Neural progenitor cell (in vitro differentiated cells): ENCODE measurements at regions not wholly inside any gene's neighbourhood (a gene's known extent, or its start where the extent isn't known, plus 50 kb on each side); places are given as distances from the start of the nearest gene placed in this dataset.

ENCODE experiments used
- DNase-seq: peaks from one replicate; pipeline ENCODE4 v3.0.0-alpha.2; 2016; ENCODE audit warnings: low spot score
- H2AFZ ChIP-seq: fragments of 200-600 bp; sonication (generic); replicated peaks from 2 replicates; pipeline ENCODE4 v1.6.1; 2016; ENCODE audit warnings: antibody characterized with exemption
- H3F3A ChIP-seq: fragments of 200-600 bp; sonication (generic); 2 replicates; pipeline ENCODE4 v1.6.1; 2016; ENCODE audit warnings: antibody characterized with exemption, low read depth
- H3K27ac ChIP-seq: fragments of 200-600 bp; sonication (generic); 2 replicates; pipeline ENCODE4 v1.5.1; 2016; ENCODE audit warnings: mild to moderate bottlenecking
- H3K27me3 ChIP-seq: fragments of 200-600 bp; sonication (generic); 2 replicates; pipeline ENCODE4 v1.6.1; 2016; ENCODE audit warnings: mild to moderate bottlenecking, moderate library complexity
- H3K36me3 ChIP-seq: fragments of 200-600 bp; sonication (generic); 2 replicates; pipeline ENCODE4 v1.5.1; 2016
- H3K4me1 ChIP-seq: fragments of 200-600 bp; sonication (generic); 2 replicates; pipeline ENCODE4 v1.6.1; 2016; ENCODE audit warnings: mixed run types
- H3K4me2 ChIP-seq: fragments of 200-600 bp; sonication (generic); 2 replicates; pipeline ENCODE4 v1.6.1; 2016
- H3K4me3 ChIP-seq: fragments of 200-600 bp; sonication (generic); 2 replicates; pipeline ENCODE4 v1.5.1; 2016
- H3K79me2 ChIP-seq: fragments of 200-600 bp; sonication (generic); 2 replicates; pipeline ENCODE4 v1.6.1; 2016; ENCODE audit warnings: low read depth
- H3K9ac ChIP-seq: fragments of 200-600 bp; sonication (generic); 2 replicates; pipeline ENCODE4 v1.6.1; 2016
- H3K9me3 ChIP-seq: fragments of 200-600 bp; sonication (generic); 2 replicates; pipeline ENCODE4 v1.5.1; 2016; ENCODE audit warnings: low read depth
- H4K20me1 ChIP-seq: fragments of 200-600 bp; sonication (generic); 2 replicates; pipeline ENCODE4 v1.6.1; 2016; ENCODE audit warnings: low read depth
- H3K27ac Mint-ChIP-seq: 3 replicates; pipeline ENCODE4 v1.8.0; 2021; ENCODE audit warnings: mixed read lengths
- H3K27me3 Mint-ChIP-seq: 2 replicates; pipeline ENCODE4 v1.8.0; 2022; ENCODE audit warnings: low read depth, mild to moderate bottlenecking, inconsistent platforms, moderate library complexity, mixed read lengths; ENCODE audit not compliant: insufficient read depth
- H3K36me3 Mint-ChIP-seq: 3 replicates; pipeline ENCODE4 v1.8.0; 2021; ENCODE audit warnings: mixed read lengths
- H3K4me1 Mint-ChIP-seq: 3 replicates; pipeline ENCODE4 v1.8.0; 2021; ENCODE audit warnings: mixed read lengths
- H3K4me3 Mint-ChIP-seq: 3 replicates; pipeline ENCODE4 v1.8.0; 2021; ENCODE audit warnings: mild to moderate bottlenecking, moderate library complexity, mixed read lengths
- H3K9me3 Mint-ChIP-seq: 3 replicates; pipeline ENCODE4 v1.8.0; 2020; ENCODE audit warnings: mixed read lengths
- CTCF ChIP-seq: fragments of 200-600 bp; sonication (generic); IDR thresholded peaks from 2 replicates; pipeline ENCODE4 v1.5.1; 2017; ENCODE audit warnings: antibody characterized with exemption, mild to moderate bottlenecking
- EZH2 ChIP-seq: fragments of 200-600 bp; sonication (generic); IDR thresholded peaks from 2 replicates; pipeline ENCODE4 v1.6.1; 2017; ENCODE audit warnings: antibody characterized with exemption, mild to moderate bottlenecking, moderate library complexity
- EZH2phosphoT487 ChIP-seq: fragments of 200-600 bp; sonication (generic); IDR thresholded peaks from 2 replicates; pipeline ENCODE4 v1.6.1; 2017; ENCODE audit warnings: antibody characterized with exemption

GRCh38 chr7:33806298-33807154 is 98.8 kb upstream of the BMPER start:
- Histone ChIP-seq H3K79me2 (no peaks in the 10 kb centered on the region), H3K9ac (no peak overlapping the region), H3K4me1 (peaks cover 3% of the 10 kb centered on the region), H2AFZ (peak overlapping the region; percentile 37), H3K27me3 (no peaks in the 10 kb centered on the region), H3F3A (no peaks in the 10 kb centered on the region), H3K27ac (no peak overlapping the region), H3K4me2 (peak overlapping the region; percentile 11), H3K4me3 (no peak overlapping the region), H3K36me3 (no peaks in the 10 kb centered on the region), H4K20me1 (no peaks in the 10 kb centered on the region), H3K9me3 (no peaks in the 10 kb centered on the region)
- TF ChIP-seq EZH2 (no peak), CTCF (no peak), EZH2phosphoT487 (no peak)
- peaks cover 10% of the 10 kb centered on the region for H3K4me1 Mint-ChIP-seq
- H3K9me3 Mint-ChIP-seq, result no peaks in the 10 kb centered on the region
- no peak overlapping the region for H3K4me3 Mint-ChIP-seq
- no peak overlapping the region for H3K27ac Mint-ChIP-seq
- H3K27me3 Mint-ChIP-seq, result peaks cover 3% of the 10 kb centered on the region
- DNase-seq, result peak; percentile 8
- no peaks in the 10 kb centered on the region for H3K36me3 Mint-ChIP-seq

GRCh38 chr7:33807155-33807530 is 98.2 kb upstream of the BMPER start:
- Histone ChIP-seq H3K27ac (no peak overlapping the region), H3K4me2 (peak overlapping the region; percentile 11), H2AFZ (peak overlapping the region; percentile 37), H4K20me1 (no peaks in the 10 kb centered on the region), H3K36me3 (no peaks in the 10 kb centered on the region), H3K4me3 (no peak overlapping the region), H3K9ac (no peak overlapping the region), H3K79me2 (no peaks in the 10 kb centered on the region), H3K27me3 (no peaks in the 10 kb centered on the region), H3K4me1 (peaks cover 3% of the 10 kb centered on the region), H3K9me3 (no peaks in the 10 kb centered on the region), H3F3A (no peaks in the 10 kb centered on the region)
- DNase-seq, result no peak
- H3K36me3 Mint-ChIP-seq, result no peaks in the 10 kb centered on the region
- H3K9me3 Mint-ChIP-seq, result no peaks in the 10 kb centered on the region
- H3K4me1 Mint-ChIP-seq, result peaks cover 10% of the 10 kb centered on the region
- H3K4me3 Mint-ChIP-seq, result no peak overlapping the region
- no peak overlapping the region for H3K27ac Mint-ChIP-seq
- TF ChIP-seq EZH2phosphoT487, result no peak
- TF ChIP-seq EZH2, result no peak
- no peak for TF ChIP-seq CTCF
- peaks cover 3% of the 10 kb centered on the region for H3K27me3 Mint-ChIP-seq

GRCh38 chr7:33807779-33808482 is 97.4 kb upstream of the BMPER start:
- Mint-ChIP-seq H3K4me1 (peaks cover 10% of the 10 kb centered on the region), H3K4me3 (no peak overlapping the region), H3K27ac (no peak overlapping the region), H3K36me3 (no peaks in the 10 kb centered on the region), H3K27me3 (peaks cover 3% of the 10 kb centered on the region), H3K9me3 (no peaks in the 10 kb centered on the region)
- Histone ChIP-seq H3K36me3 (no peaks in the 10 kb centered on the region), H3K79me2 (no peaks in the 10 kb centered on the region), H3F3A (no peaks in the 10 kb centered on the region), H3K4me1 (peaks cover 3% of the 10 kb centered on the region), H3K4me3 (no peak overlapping the region), H3K9me3 (no peaks in the 10 kb centered on the region), H3K9ac (no peak overlapping the region), H3K4me2 (no peak overlapping the region), H4K20me1 (no peaks in the 10 kb centered on the region), H3K27me3 (no peaks in the 10 kb centered on the region), H3K27ac (no peak overlapping the region), H2AFZ (no peak overlapping the region)
- peak; percentile 25 for DNase-seq
- TF ChIP-seq EZH2phosphoT487 (no peak), CTCF (peak; percentile 50)
